ENCODE measurements at regions not wholly inside any gene's neighbourhood (a gene's known extent, or its start where the extent isn't known, plus 50 kb on each side); places are given as distances from the start of the nearest gene placed in this dataset.

DNA sequence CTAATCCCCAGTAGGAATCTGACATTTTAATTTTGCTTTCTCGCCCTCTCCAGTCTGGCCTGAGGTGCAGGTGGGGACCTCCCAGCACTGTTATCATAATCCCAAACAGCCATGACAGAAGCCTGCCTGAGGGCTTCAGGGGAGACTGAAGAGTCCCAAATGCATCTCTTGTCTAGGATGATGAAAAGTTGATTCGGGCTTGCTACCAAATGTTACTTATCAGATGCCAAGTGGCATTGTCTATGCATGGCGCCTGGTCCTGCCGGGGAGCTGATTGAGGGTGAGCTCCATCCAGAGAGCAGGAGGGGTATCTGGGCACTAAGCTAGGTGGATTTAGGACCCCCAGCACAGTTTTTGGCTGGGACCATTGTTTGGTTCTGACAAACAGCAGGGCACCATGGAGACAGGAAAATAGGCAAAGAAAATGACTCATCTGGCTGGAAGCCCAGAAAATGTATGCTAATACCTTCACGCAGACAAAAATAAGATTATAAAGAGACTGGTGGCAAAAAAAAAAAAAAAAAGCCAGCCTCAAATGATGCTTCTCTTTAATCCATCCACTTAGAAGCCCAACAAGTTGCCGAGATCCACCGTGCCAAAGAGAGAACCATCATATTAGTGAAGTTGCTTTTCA, 513.7 kb upstream of the SULF2 start:
- TF ChIP-seq CTCF (IDR thresholded peaks at IDR 0.05) = no peak
- TF ChIP-seq POLR2A (IDR thresholded peaks at IDR 0.05) = no peak
- no peak for TF ChIP-seq POLR2AphosphoS5 (IDR thresholded peaks at IDR 0.05; ENCODE audit: insufficient read depth in 1 of 2, low read depth in 1 of 2)
